HFFc6 (cell line): ENCODE measurements at regions not wholly inside any gene's neighbourhood (a gene's known extent, or its start where the extent isn't known, plus 50 kb on each side); places are given as distances from the start of the nearest gene placed in this dataset.
A peak's percentile ranks its signal among the peaks of the same experiment; 100 is the strongest.
"Not testable (repeated sequence)": the region's sequence is repeated elsewhere in the genome, so short reads cannot be mapped to it uniquely, and the experiment has no call there.

ENCODE experiments used
- DNase-seq: peaks from one replicate; pipeline ENCODE4 v3.0.0-alpha.2; 2018
- H3K27ac Mint-ChIP-seq: 2 replicates; pipeline ENCODE4 v1.8.0; 2020; ENCODE audit warnings: mild to moderate bottlenecking, mixed read lengths
- H3K27me3 Mint-ChIP-seq: 2 replicates; pipeline ENCODE4 v1.8.0; 2021; ENCODE audit warnings: mild to moderate bottlenecking, moderate library complexity, mixed read lengths; ENCODE audit not compliant: insufficient read depth
- H3K36me3 Mint-ChIP-seq: 2 replicates; pipeline ENCODE4 v1.8.0; 2021; ENCODE audit warnings: low read depth, mixed read lengths
- H3K4me1 Mint-ChIP-seq: 2 replicates; pipeline ENCODE4 v1.8.0; 2020; ENCODE audit warnings: low read depth, mixed read lengths
- H3K4me3 Mint-ChIP-seq: 2 replicates; pipeline ENCODE4 v1.8.0; 2020; ENCODE audit warnings: mild to moderate bottlenecking, moderate library complexity, mixed read lengths
- H3K9me3 Mint-ChIP-seq: 2 replicates; pipeline ENCODE4 v1.8.0; 2020; ENCODE audit warnings: mild to moderate bottlenecking, mixed read lengths
- CTCF ChIP-seq: fragments of 200-600 bp; sonication (generic); IDR thresholded peaks from 2 replicates; pipeline ENCODE4 v1.5.0; 2021; ENCODE audit warnings: antibody characterized with exemption, mild to moderate bottlenecking

- no peak for TF ChIP-seq CTCF
- Mint-ChIP-seq H3K4me1 (peaks cover 20% of the 10 kb centered on the region), H3K9me3 (no peaks in the 10 kb centered on the region), H3K4me3 (no peak overlapping the region), H3K27ac (no peak overlapping the region), H3K27me3 (no peaks in the 10 kb centered on the region), H3K36me3 (no peaks in the 10 kb centered on the region)
- no peak for DNase-seq
Measured at GRCh38 chr6:138664745-138665144, 108.8 kb upstream of the CCDC28A start.

DNA sequence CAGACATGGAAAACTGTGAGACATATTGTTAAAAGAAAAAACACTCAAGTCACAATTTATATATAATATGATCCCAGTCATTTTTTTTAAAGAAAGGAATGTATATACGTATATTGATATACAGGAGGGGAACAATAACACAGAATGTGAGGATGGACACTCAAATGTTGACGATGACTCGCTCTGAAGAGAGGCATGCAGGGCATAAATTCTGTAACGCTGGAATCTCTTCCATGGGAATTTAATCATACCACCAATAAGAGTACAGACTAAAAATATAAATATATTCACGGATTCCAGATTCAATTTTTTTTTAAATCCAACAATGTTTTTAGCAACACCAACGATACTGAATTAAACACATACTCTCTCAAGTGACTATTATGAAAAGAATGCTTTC, 106.9 kb upstream of the CCDC28A start:
- no peak for DNase-seq
- Mint-ChIP-seq H3K27ac (no peak overlapping the region; the same call in 1 of the 2 replicates), H3K4me3 (no peak overlapping the region), H3K27me3 (no peaks in the 10 kb centered on the region), H3K4me1 (peaks cover 20% of the 10 kb centered on the region), H3K9me3 (no peaks in the 10 kb centered on the region), H3K36me3 (no peaks in the 10 kb centered on the region)
- no peak for TF ChIP-seq CTCF

DNA sequence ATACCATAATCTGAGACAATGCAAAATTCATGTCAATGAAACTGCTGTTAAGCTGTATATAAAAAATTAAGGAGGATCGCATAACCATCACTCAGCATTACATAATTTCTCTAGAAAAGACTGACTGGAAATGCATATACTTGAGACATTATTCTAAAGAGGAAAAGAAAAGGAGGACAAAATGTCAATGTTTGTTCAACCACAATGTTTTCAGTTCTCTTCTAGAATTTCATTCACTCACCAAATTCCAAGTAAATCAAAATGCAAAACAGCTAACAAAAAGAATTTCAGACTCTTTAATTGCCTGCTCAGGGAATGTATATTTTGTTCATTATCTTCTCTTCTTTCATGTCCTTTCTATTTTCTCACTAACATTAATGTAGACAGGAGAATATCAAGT, 106.2 kb upstream of the CCDC28A start:
- TF ChIP-seq CTCF = no peak
- Mint-ChIP-seq H3K27me3 (no peaks in the 10 kb centered on the region), H3K4me1 (peaks cover 17% of the 10 kb centered on the region), H3K36me3 (no peaks in the 10 kb centered on the region), H3K27ac (no peak overlapping the region), H3K4me3 (no peak overlapping the region), H3K9me3 (no peaks in the 10 kb centered on the region)
- DNase-seq = no peak

GRCh38 chr6:138671351-138671750, 102.2 kb upstream of the CCDC28A start:
- no peak overlapping the region for H3K27ac Mint-ChIP-seq
- TF ChIP-seq CTCF = no peak

DNA sequence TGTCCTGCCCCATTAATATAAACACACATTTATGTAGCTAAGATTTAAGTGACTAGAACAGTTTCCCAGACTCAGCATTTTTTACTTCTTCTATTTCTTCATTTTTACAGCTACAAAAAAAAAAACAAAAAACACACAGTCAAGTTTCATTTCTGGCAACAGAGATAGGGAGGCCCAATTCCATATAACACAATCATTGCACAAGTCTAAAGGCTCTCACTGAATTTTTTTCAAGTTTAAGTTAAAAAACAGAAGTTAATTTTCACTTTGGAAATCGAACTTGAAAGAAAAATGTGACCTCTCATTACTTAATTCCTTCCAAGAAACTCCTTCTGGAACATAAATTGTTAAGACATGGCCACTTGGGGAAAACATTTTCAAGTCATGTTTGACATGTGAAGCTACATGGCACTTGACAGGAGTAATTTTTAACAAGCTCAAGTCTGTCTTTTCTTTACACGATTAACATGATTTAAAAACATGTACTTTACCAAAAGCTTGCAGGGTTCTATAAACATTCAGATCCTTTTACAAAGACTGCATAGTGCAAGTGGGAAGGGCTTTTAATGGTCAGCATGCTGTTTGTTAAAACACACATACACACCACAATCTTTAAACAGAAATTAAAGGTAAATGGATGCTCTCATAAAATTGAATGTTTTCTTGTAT, 100.1 kb upstream of the CCDC28A start:
- Mint-ChIP-seq H3K9me3 (no peaks in the 10 kb centered on the region), H3K4me3 (peak overlapping the region; percentile 77), H3K27ac (peak overlapping the region; percentile 54), H3K27me3 (no peaks in the 10 kb centered on the region), H3K36me3 (no peaks in the 10 kb centered on the region), H3K4me1 (peaks cover 25% of the 10 kb centered on the region)
- DNase-seq = no peak
- TF ChIP-seq CTCF = no peak

More at GRCh38 chr6:138671351-138671750, 102.2 kb upstream of the CCDC28A start:
- H3K27me3 Mint-ChIP-seq = no peaks in the 10 kb centered on the region
- H3K4me1 Mint-ChIP-seq = peaks cover 28% of the 10 kb centered on the region
- no peaks in the 10 kb centered on the region for H3K36me3 Mint-ChIP-seq
- no peak for DNase-seq
- no peaks in the 10 kb centered on the region for H3K9me3 Mint-ChIP-seq
- no peak overlapping the region for H3K4me3 Mint-ChIP-seq

DNA sequence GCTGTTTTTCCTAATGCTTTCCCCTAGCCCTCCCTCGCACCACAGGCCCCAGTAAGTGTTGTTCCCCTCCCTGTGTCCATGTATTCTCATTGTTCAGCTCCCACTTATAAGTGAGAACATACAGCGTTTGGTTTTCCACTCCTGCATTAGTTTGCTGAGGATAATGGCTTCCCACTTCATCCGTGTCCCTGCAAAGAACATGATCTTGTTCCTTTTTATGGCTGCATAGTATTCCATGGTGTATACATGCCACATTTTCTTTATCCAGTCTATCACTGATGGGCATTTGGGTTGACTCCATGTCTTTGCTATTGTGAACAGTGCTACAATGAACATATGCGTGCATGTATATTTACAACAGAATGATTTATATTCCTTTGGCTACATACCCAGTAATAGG, 99.1 kb upstream of the CCDC28A start:
- not testable (repeated sequence) for H3K4me3 Mint-ChIP-seq, H3K9me3 Mint-ChIP-seq, H3K36me3 Mint-ChIP-seq, H3K27ac Mint-ChIP-seq, H3K27me3 Mint-ChIP-seq, DNase-seq
- peaks cover 25% of the 10 kb centered on the region for H3K4me1 Mint-ChIP-seq
